Fibroblast of lung (primary cell): ENCODE measurements at regions not wholly inside any gene's neighbourhood (a gene's known extent, or its start where the extent isn't known, plus 50 kb on each side); places are given as distances from the start of the nearest gene placed in this dataset.

Experiments used
- DNase-seq, 2 donors: peaks; one replicate each; pipeline versions ENCODE4 v3.0.0 to v3.0.0-alpha.2; 2010; ENCODE audit warnings: low read depth in 2 of 2
- H2AFZ ChIP-seq: 2 replicates; pipeline ENCODE4 v1.5.1; 2012; ENCODE audit warnings: low read length, control low read depth, inconsistent platforms
- H3K27ac ChIP-seq: 2 replicates; pipeline ENCODE4 v1.5.1; 2011; ENCODE audit warnings: low read length, control low read depth; ENCODE audit not compliant: insufficient read depth
- H3K27me3 ChIP-seq: 2 replicates; pipeline ENCODE4 v1.5.1; 2011; ENCODE audit warnings: mild to moderate bottlenecking, low read length; ENCODE audit not compliant: control insufficient read depth, insufficient read depth
- H3K36me3 ChIP-seq: 2 replicates; pipeline ENCODE4 v1.5.1; 2011; ENCODE audit warnings: low read length; ENCODE audit not compliant: control insufficient read depth, insufficient read depth
- H3K4me1 ChIP-seq: 2 replicates; pipeline ENCODE4 v1.5.1; 2011; ENCODE audit warnings: low read length; ENCODE audit not compliant: control insufficient read depth, insufficient read depth; ENCODE audit errors: extremely low read depth
- H3K4me2 ChIP-seq: 2 replicates; pipeline ENCODE4 v1.5.1; 2011; ENCODE audit warnings: low read length, control low read depth; ENCODE audit not compliant: insufficient read depth; ENCODE audit errors: extremely low read depth
- H3K4me3 ChIP-seq, 4 experiments: fragments of 200-600 bp in 1 of 4; sonication (generic) in 1 of 4; replicated peaks in 1 of 4; 2 replicates each; pipeline ENCODE4 v1.5.1; 2011 to 2016; ENCODE audit warnings: low read length in 4 of 4, low read depth in 3 of 4, mild to moderate bottlenecking in 3 of 4, control low read depth in 2 of 4, inconsistent platforms in 1 of 4, mixed read lengths in 1 of 4; ENCODE audit not compliant: insufficient read depth in 1 of 4; ENCODE audit errors: control extremely low read depth in 1 of 4
- H3K79me2 ChIP-seq: 2 replicates; pipeline ENCODE4 v1.5.1; 2012; ENCODE audit warnings: mild to moderate bottlenecking, low read length, inconsistent platforms; ENCODE audit not compliant: control insufficient read depth, insufficient read depth
- H3K9ac ChIP-seq: 2 replicates; pipeline ENCODE4 v1.5.1; 2011; ENCODE audit warnings: mild to moderate bottlenecking, low read length, control low read depth; ENCODE audit not compliant: insufficient read depth
- H3K9me3 ChIP-seq: 2 replicates; pipeline ENCODE4 v1.5.1; 2012; ENCODE audit warnings: low read depth, low read length; ENCODE audit not compliant: control insufficient read depth, insufficient read depth
- H4K20me1 ChIP-seq: 2 replicates; pipeline ENCODE4 v1.5.1; 2011; ENCODE audit warnings: low read length; ENCODE audit not compliant: control insufficient read depth, insufficient read depth; ENCODE audit errors: extremely low read depth
- EZH2 ChIP-seq: IDR thresholded peaks from 2 replicates; pipeline ENCODE4 v1.5.1; 2012; ENCODE audit warnings: low read length, control low read depth, mild to moderate bottlenecking; ENCODE audit errors: missing control alignments
- TF ChIP-seq, protein P1 (sequence below), 2 donors: IDR thresholded peaks in 1 of 2; conservative IDR thresholded peaks in 1 of 2; 1 replicate in 1 of 2; 2 replicates in 1 of 2; pipeline ENCODE4 v1.5.1; 2011 to 2012; ENCODE audit warnings: low read length in 2 of 2, control low read depth in 1 of 2, inconsistent platforms in 1 of 2, low read depth in 1 of 2, mild to moderate bottlenecking in 1 of 2

DNA sequence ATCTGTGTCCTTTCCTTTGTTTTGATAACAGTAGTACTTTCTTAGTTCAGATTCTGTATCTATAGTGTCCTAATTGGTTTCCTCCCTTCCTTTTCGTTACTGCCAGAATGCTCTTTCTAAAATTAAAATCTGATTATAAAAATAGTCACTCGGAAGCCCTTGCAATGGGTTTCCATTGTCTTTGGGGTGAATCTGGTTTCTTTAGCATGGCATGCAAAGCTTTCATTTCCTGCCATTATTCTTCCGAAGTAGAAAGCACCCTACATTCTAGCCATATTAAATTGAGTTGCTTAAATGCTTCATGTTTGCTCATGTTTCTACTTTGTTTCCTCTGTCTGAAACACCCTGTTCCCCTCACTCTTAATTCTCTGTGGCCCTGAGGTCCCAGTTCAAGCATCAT is 53.2 kb upstream of the MACF1 start:
- Histone ChIP-seq H3K36me3 (no peaks in the 10 kb centered on the region), H2AFZ (no peak overlapping the region), H3K9me3 (no peaks in the 10 kb centered on the region), H3K4me1 (peaks cover 27% of the 10 kb centered on the region), H4K20me1 (no peaks in the 10 kb centered on the region), H3K27me3 (no peaks in the 10 kb centered on the region), H3K79me2 (peaks cover 68% of the 10 kb centered on the region), H3K4me3 (no peak overlapping the region), H3K9ac (no peak overlapping the region), H3K27ac (no peak overlapping the region), H3K4me2 (no peak overlapping the region)
- no peak for TF ChIP-seq EZH2
- TF ChIP-seq, protein P1, sequence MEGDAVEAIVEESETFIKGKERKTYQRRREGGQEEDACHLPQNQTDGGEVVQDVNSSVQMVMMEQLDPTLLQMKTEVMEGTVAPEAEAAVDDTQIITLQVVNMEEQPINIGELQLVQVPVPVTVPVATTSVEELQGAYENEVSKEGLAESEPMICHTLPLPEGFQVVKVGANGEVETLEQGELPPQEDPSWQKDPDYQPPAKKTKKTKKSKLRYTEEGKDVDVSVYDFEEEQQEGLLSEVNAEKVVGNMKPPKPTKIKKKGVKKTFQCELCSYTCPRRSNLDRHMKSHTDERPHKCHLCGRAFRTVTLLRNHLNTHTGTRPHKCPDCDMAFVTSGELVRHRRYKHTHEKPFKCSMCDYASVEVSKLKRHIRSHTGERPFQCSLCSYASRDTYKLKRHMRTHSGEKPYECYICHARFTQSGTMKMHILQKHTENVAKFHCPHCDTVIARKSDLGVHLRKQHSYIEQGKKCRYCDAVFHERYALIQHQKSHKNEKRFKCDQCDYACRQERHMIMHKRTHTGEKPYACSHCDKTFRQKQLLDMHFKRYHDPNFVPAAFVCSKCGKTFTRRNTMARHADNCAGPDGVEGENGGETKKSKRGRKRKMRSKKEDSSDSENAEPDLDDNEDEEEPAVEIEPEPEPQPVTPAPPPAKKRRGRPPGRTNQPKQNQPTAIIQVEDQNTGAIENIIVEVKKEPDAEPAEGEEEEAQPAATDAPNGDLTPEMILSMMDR (conservative IDR thresholded peaks at IDR 0.05 in 1 of 2, IDR thresholded peaks at IDR 0.05 in 1 of 2; ENCODE audit: low read depth in 1 of 2, low read length in 2 of 2), result no peak
- no peak for DNase-seq

GRCh38 chr1:39152923-39153322 is 51.6 kb upstream of the MACF1 start:
- Histone ChIP-seq H3K9me3 (no peaks in the 10 kb centered on the region), H3K4me2 (no peak overlapping the region), H3K4me1 (peaks cover 36% of the 10 kb centered on the region), H3K27me3 (no peaks in the 10 kb centered on the region), H3K9ac (no peak overlapping the region), H3K36me3 (no peaks in the 10 kb centered on the region), H4K20me1 (no peaks in the 10 kb centered on the region), H3K27ac (no peak overlapping the region), H2AFZ (no peak overlapping the region), H3K79me2 (peaks cover 69% of the 10 kb centered on the region), H3K4me3 (no peak overlapping the region)
- no peak for DNase-seq
- TF ChIP-seq, protein P1 (conservative IDR thresholded peaks at IDR 0.05 in 1 of 2, IDR thresholded peaks at IDR 0.05 in 1 of 2; ENCODE audit: low read depth in 1 of 2, low read length in 2 of 2), result no peak
- no peak for TF ChIP-seq EZH2

DNA sequence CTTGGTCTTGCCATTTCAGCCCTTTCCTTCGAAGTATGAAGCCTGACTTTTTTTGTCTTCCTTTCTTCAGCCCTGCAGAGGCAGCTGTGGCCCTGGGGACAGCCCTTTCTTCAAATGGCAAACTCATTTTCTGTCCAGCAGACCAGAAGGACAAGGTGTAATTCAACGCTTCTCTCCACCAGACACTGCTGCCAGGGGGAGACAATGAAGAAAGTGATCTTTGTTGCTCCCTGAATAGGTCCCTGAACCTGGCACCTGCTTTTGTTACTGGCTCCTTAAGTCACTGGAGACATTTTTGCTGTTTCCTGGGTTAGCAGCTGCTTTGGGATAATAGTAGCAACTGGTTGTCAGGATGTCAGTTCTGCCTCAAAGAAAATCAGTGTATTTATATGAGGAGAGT is 50.8 kb upstream of the MACF1 start:
- H3K27ac ChIP-seq, result peak overlapping the region; percentile 69
- DNase-seq, result no peak
- no peak overlapping the region for H3K9ac ChIP-seq
- peaks cover 71% of the 10 kb centered on the region for H3K79me2 ChIP-seq
- no peak overlapping the region for H3K4me3 ChIP-seq
- H3K4me1 ChIP-seq, result peaks cover 40% of the 10 kb centered on the region
- no peak for TF ChIP-seq EZH2
- TF ChIP-seq, protein P1 (conservative IDR thresholded peaks at IDR 0.05 in 1 of 2, IDR thresholded peaks at IDR 0.05 in 1 of 2; ENCODE audit: low read depth in 1 of 2, low read length in 2 of 2), result no peak
- H2AFZ ChIP-seq, result no peak overlapping the region
- no peaks in the 10 kb centered on the region for H3K27me3 ChIP-seq
- no peaks in the 10 kb centered on the region for H3K36me3 ChIP-seq
- no peak overlapping the region for H3K4me2 ChIP-seq
- no peaks in the 10 kb centered on the region for H3K9me3 ChIP-seq
- H4K20me1 ChIP-seq, result no peaks in the 10 kb centered on the region
